K562 (cell line): ENCODE measurements at regions not wholly inside any gene's neighbourhood (a gene's known extent, or its start where the extent isn't known, plus 50 kb on each side); places are given as distances from the start of the nearest gene placed in this dataset.

ENCODE experiments used
- ATAC-seq: fragments of 200-7000 bp; cut with Tn5 transposase; 3 replicates; pipeline ENCODE4 v1.9.1; 2020; ENCODE audit warnings: moderate library complexity
- BruUV-seq: library from RNA; stranded (reverse); fragments of 400-500 nt; replicated peaks from 2 replicates; lab custom pipeline; 2021; lab: Mats Ljungman, UMichigan
- CTCF ChIA-PET: fragments of 300-600 bp; formaldehyde crosslinking; extraction: SDS; loops from one replicate; lab custom pipeline; 2021; ENCODE audit warnings: low intra/inter-chr PET ratio; lab: Yijun Ruan, JAX
- POLR2A ChIA-PET: fragments of 300-600, 350-650 bp; sonication (Branson Sonifier 250); formaldehyde crosslinking; extraction: SDS; loops from one replicate; lab custom pipeline; 2021; ENCODE audit warnings: antibody characterized with exemption, inconsistent platforms; lab: Yijun Ruan, JAX
- DNase-seq, 4 experiments: peaks; one replicate each; pipeline versions ENCODE4 v3.0.0 to v3.0.0-alpha.2; 2011 to 2018; ENCODE audit warnings: low spot score in 3 of 4, mixed read lengths in 3 of 4; ENCODE audit errors: extremely low read depth in 1 of 4
- FAIRE-seq: peaks from 2 replicates; lab custom pipeline; 2011; peaks lifted over from hg19 to GRCh38; lab: Jason Lieb, UNC
- H2AFZ ChIP-seq: 2 replicates; pipeline ENCODE4 v1.6.0; 2011; ENCODE audit warnings: low read depth, low read length, control low read depth, inconsistent platforms
- H3K27ac ChIP-seq: fragments of 200-600 bp; 3 replicates; pipeline ENCODE4 v1.8.0; 2011; ENCODE audit warnings: low read depth, mild to moderate bottlenecking, control low read depth, inconsistent platforms, low read length, moderate library complexity, mixed read lengths; ENCODE audit errors: extremely low read depth
- H3K27me3 ChIP-seq, 2 experiments: fragments of 300-600 bp in 1 of 2; 2 replicates in 1 of 2; 3 replicates in 1 of 2; pipeline versions ENCODE4 v1.6.0 to v1.8.0; 2011; ENCODE audit warnings: inconsistent platforms in 2 of 2, low read length in 2 of 2, mild to moderate bottlenecking in 1 of 2, mixed read lengths in 1 of 2, moderate library complexity in 1 of 2; ENCODE audit not compliant: control insufficient read depth in 2 of 2, insufficient read depth in 2 of 2
- H3K36me3 ChIP-seq: fragments of 300-600 bp; 3 replicates; pipeline ENCODE4 v1.8.0; 2011; ENCODE audit warnings: mild to moderate bottlenecking, low read length, inconsistent platforms; ENCODE audit not compliant: control insufficient read depth, insufficient read depth
- H3K4me1 ChIP-seq, 2 experiments: fragments of 200-600 bp in 1 of 2; replicated peaks in 1 of 2; 2 replicates in 1 of 2; 3 replicates in 1 of 2; pipeline versions ENCODE4 v1.5.1 to v1.8.0; 2011; ENCODE audit warnings: inconsistent platforms in 2 of 2, low read length in 2 of 2, mild to moderate bottlenecking in 1 of 2, mixed read lengths in 1 of 2, moderate library complexity in 1 of 2; ENCODE audit not compliant: control insufficient read depth in 2 of 2, insufficient read depth in 2 of 2
- H3K4me2 ChIP-seq: 2 replicates; pipeline ENCODE4 v1.6.1; 2011; ENCODE audit warnings: low read length, control low read depth, inconsistent platforms, mixed read lengths; ENCODE audit not compliant: insufficient read depth
- H3K4me3 ChIP-seq: fragments of 200-600 bp; sonication (generic), shearing (Covaris generic); 2 replicates; pipeline ENCODE4 v1.5.1; 2016; ENCODE audit warnings: control low read depth, inconsistent platforms
- H3K79me2 ChIP-seq: fragments of 200-600 bp; 3 replicates; pipeline ENCODE4 v1.8.0; 2011; ENCODE audit warnings: low read length, inconsistent platforms; ENCODE audit not compliant: control insufficient read depth, insufficient read depth
- H3K9ac ChIP-seq, 2 experiments: 2 replicates each; pipeline versions ENCODE4 v1.6.0 to v1.6.1; 2011; ENCODE audit warnings: low read depth in 2 of 2, low read length in 2 of 2, control low read depth in 1 of 2, inconsistent platforms in 1 of 2, mild to moderate bottlenecking in 1 of 2, mixed read lengths in 1 of 2; ENCODE audit not compliant: insufficient read depth in 1 of 2
- H3K9me1 ChIP-seq: one replicate; pipeline ENCODE4 v1.6.0; 2011; ENCODE audit warnings: inconsistent platforms, mild to moderate bottlenecking, low read length, moderate library complexity; ENCODE audit not compliant: control insufficient read depth, insufficient read depth
- H3K9me3 ChIP-seq: replicated peaks from 2 replicates; pipeline ENCODE4 v1.5.1; 2011; ENCODE audit warnings: low read depth, low read length, inconsistent platforms; ENCODE audit not compliant: control insufficient read depth, insufficient read depth
- H4K20me1 ChIP-seq: replicated peaks from 2 replicates; pipeline ENCODE4 v1.6.1; 2011; ENCODE audit warnings: low read length, inconsistent platforms, mixed read lengths; ENCODE audit not compliant: control insufficient read depth, insufficient read depth
- ELF1 ChIP-seq: fragments of 200-800 bp; sonication (Bioruptor generic); IDR thresholded peaks from 2 replicates; pipeline ENCODE4 v1.6.1; 2016; ENCODE audit warnings: missing genetic modification characterization, missing compliant biosample characterization
- ESRRA ChIP-seq: fragments of 450-650 bp; IDR thresholded peaks from 2 replicates; pipeline ENCODE4 v1.6.1; 2014; ENCODE audit warnings: low read depth, mild to moderate bottlenecking, moderate library complexity, borderline replicate concordance
- MEIS2 ChIP-seq: fragments of 450-650 bp; IDR thresholded peaks from 2 replicates; pipeline ENCODE4 v1.6.1; 2014; ENCODE audit warnings: mild to moderate bottlenecking; ENCODE audit not compliant: partially characterized antibody
- MGA ChIP-seq: fragments of 450-650 bp; IDR thresholded peaks from 2 replicates; pipeline ENCODE4 v1.6.1; 2016; ENCODE audit warnings: mild to moderate bottlenecking, moderate library complexity
- PCBP2 ChIP-seq: fragments of 200-400 bp; formaldehyde crosslinking; IDR thresholded peaks from 2 replicates; pipeline ENCODE4 v1.6.1; 2018; ENCODE audit warnings: low read length, low read depth, mild to moderate bottlenecking, moderate library complexity; ENCODE audit not compliant: poor library complexity, severe bottlenecking
- RBM17 ChIP-seq: fragments of 200-400 bp; formaldehyde crosslinking; IDR thresholded peaks from 2 replicates; pipeline ENCODE4 v1.6.1; 2017; ENCODE audit warnings: low read depth, mild to moderate bottlenecking, low read length, borderline replicate concordance
- TGIF2 ChIP-seq: sonication (generic); formaldehyde crosslinking; IDR thresholded peaks from 2 replicates; pipeline ENCODE4 v1.8.1; 2022; ENCODE audit warnings: mild to moderate bottlenecking, missing genetic modification reagents, moderate library complexity
- ZNF766 ChIP-seq: fragments of 200-800 bp; sonication (Bioruptor generic); conservative IDR thresholded peaks from 2 replicates; pipeline ENCODE4 v1.6.1; 2016; ENCODE audit warnings: missing genetic modification characterization, missing compliant biosample characterization
- WGBS: fragments of 100-300 bp; shearing (Covaris generic); methylation state at CpG from one replicate; pipeline ENCODE4 v1.1.6; 2016; ENCODE audit warnings: low coverage, mixed read lengths; ENCODE audit not compliant: insufficient coverage; ENCODE audit errors: missing lambda C conversion rate; 5-methylcytosine and 5-hydroxymethylcytosine counted together
- in situ Hi-C: fragments of 300-500 bp; cut with MboI; formaldehyde crosslinking; loops from 4 replicates; pipeline ENCODE4 v1.15.0; 2018; ENCODE audit warnings: inconsistent platforms, mixed read lengths
- intact Hi-C: fragments of 100-400 bp; cut with micrococcal nuclease; formaldehyde crosslinking; loops from 2 replicates; pipeline ENCODE4 v1.14.2; 2022

GRCh38 chr6:14642842-14643241 is 525.3 kb downstream of the CD83 start:
- no peak overlapping the region for H3K9ac ChIP-seq
- no TSS peak for BruUV-seq
- intact Hi-C loops (no loop called here), in situ Hi-C loops (no loop called here)
- no peak overlapping the region for H3K4me3 ChIP-seq
- H3K9me1 ChIP-seq, result no peaks in the 10 kb centered on the region
- no peaks in the 10 kb centered on the region for H3K27me3 ChIP-seq
- DNase-seq (no peak), FAIRE-seq (no peak), ATAC-seq (no peak)
- no peaks in the 10 kb centered on the region for H3K9me3 ChIP-seq
- no peak overlapping the region for H3K4me2 ChIP-seq
- WGBS, result 12% methylated on average over 2 of the region's 2 CpGs
- H4K20me1 ChIP-seq, result no peaks in the 10 kb centered on the region
- no peaks in the 10 kb centered on the region for H3K36me3 ChIP-seq
- ChIA-PET POLR2A (interaction anchor here (0.6 kb wide), 2 partner anchors 274 to 679 kb away, joined by 3 to 4 read pairs; no protein-coding TSS in a partner anchor), CTCF (no interaction called here)
- no peak overlapping the region for H3K27ac ChIP-seq
- peaks cover 11 to 38% of the 10 kb centered on the region in 2 experiments; a peak in 4 of 5 replicates for H3K4me1 ChIP-seq
- H3K79me2 ChIP-seq, result no peaks in the 10 kb centered on the region
- H2AFZ ChIP-seq, result no peak overlapping the region
- TF ChIP-seq MGA, result no peak
- TF ChIP-seq ELF1 (tag), result 0 out of 2 replicates have a peak, but pooled peaks have one; percentile 11
- no peak for TF ChIP-seq TGIF2 (CRISPR knock-in tag)
- TF ChIP-seq PCBP2, result no peak
- TF ChIP-seq ESRRA, result peak; percentile 72
- 0 out of 2 replicates have a peak, but pooled peaks have one; percentile 36 for TF ChIP-seq ZNF766 (CRISPR knock-in tag)
- peak; percentile 75 for TF ChIP-seq MEIS2
- no peak for TF ChIP-seq RBM17
